ENCODE measurements at regions not wholly inside any gene's neighbourhood (a gene's known extent, or its start where the extent isn't known, plus 50 kb on each side); places are given as distances from the start of the nearest gene placed in this dataset.

GRCh38 chr15:75145027-75145841 lies 56.4 kb upstream of the C15orf39 start:
- Histone ChIP-seq H3K4me3 (no peak overlapping the region), H3K36me3 (no peaks in the 10 kb centered on the region), H3K27ac (replicated peaks in 1 of 4) (no peak overlapping the region), H3K27me3 (no peaks in the 10 kb centered on the region), H3K9me3 (peaks cover 0 to 41% (median 33%) of the 10 kb centered on the region in 4 donors), H3K4me1 (no peaks in the 10 kb centered on the region)
- WGBS = 70% methylated on average over 2 of the region's 7 CpGs
- DNase-seq (ENCODE audit: extremely low spot score) = no peak
- intact Hi-C loops (cut with DNase I) = no loop called here
- no peak for TF ChIP-seq CTCF (IDR thresholded peaks at IDR 0.05)
- no peak for TF ChIP-seq POLR2AphosphoS5 (IDR thresholded peaks at IDR 0.05)
- TF ChIP-seq POLR2A (IDR thresholded peaks at IDR 0.05; ENCODE audit: low read depth) = no peak
- no peak for TF ChIP-seq EP300 (IDR thresholded peaks at IDR 0.05)

- no peak overlapping the region for H3K4me3 ChIP-seq
- no peaks in the 10 kb centered on the region for H3K4me1 ChIP-seq
- 96% methylated on average over 2 of the region's 2 CpGs for WGBS
- intact Hi-C loops (cut with DNase I) = no loop called here
- H3K27ac ChIP-seq (replicated peaks in 1 of 4) = no peak overlapping the region
- no peak for DNase-seq (ENCODE audit: extremely low spot score)
- peaks cover 0 to 27% (median 18%) of the 10 kb centered on the region in 4 donors for H3K9me3 ChIP-seq
- TF ChIP-seq POLR2A (IDR thresholded peaks at IDR 0.05; ENCODE audit: low read depth) = no peak
- no peak for TF ChIP-seq POLR2AphosphoS5 (IDR thresholded peaks at IDR 0.05)
- TF ChIP-seq CTCF (IDR thresholded peaks at IDR 0.05) = no peak
- TF ChIP-seq EP300 (IDR thresholded peaks at IDR 0.05) = no peak
- no peaks in the 10 kb centered on the region for H3K27me3 ChIP-seq
- H3K36me3 ChIP-seq = no peaks in the 10 kb centered on the region
These were observed 53.4 kb upstream of the C15orf39 start for GRCh38 chr15:75148280-75148679.

- Histone ChIP-seq H3K36me3 (no peaks in the 10 kb centered on the region), H3K9me3 (peaks cover 0 to 9% (median under 1%) of the 10 kb centered on the region in 4 donors), H3K27me3 (no peaks in the 10 kb centered on the region), H3K27ac (replicated peaks in 1 of 4) (no peak overlapping the region), H3K4me1 (no peaks in the 10 kb centered on the region), H3K4me3 (no peak overlapping the region)
- no peak for DNase-seq (ENCODE audit: extremely low spot score)
- TF ChIP-seq EP300 (IDR thresholded peaks at IDR 0.05) (no peak), CTCF (IDR thresholded peaks at IDR 0.05) (no peak), POLR2A (IDR thresholded peaks at IDR 0.05; ENCODE audit: low read depth) (no peak)
- intact Hi-C loops (cut with DNase I) = no loop called here
- WGBS = 80% methylated on average over 4 of the region's 4 CpGs
These were observed 51.6 kb upstream of the C15orf39 start for GRCh38 chr15:75149867-75150709.

- peaks cover 0 to 3% (median 0%) of the 10 kb centered on the region in 4 donors for H3K9me3 ChIP-seq
- no peaks in the 10 kb centered on the region for H3K27me3 ChIP-seq
- H3K4me3 ChIP-seq = no peak overlapping the region
- TF ChIP-seq POLR2A (IDR thresholded peaks at IDR 0.05; ENCODE audit: low read depth) (no peak), CTCF (IDR thresholded peaks at IDR 0.05) (no peak), EP300 (IDR thresholded peaks at IDR 0.05) (no peak), POLR2AphosphoS5 (IDR thresholded peaks at IDR 0.05) (no peak)
- WGBS = 60% methylated on average over 5 of the region's 5 CpGs
- no peaks in the 10 kb centered on the region for H3K4me1 ChIP-seq
- no peaks in the 10 kb centered on the region for H3K36me3 ChIP-seq
- no peak overlapping the region for H3K27ac ChIP-seq (replicated peaks in 1 of 4)
- no peak for DNase-seq (ENCODE audit: extremely low spot score)
- intact Hi-C loops (cut with DNase I) = no loop called here
These were observed 50.2 kb upstream of the C15orf39 start for GRCh38 chr15:75151214-75152128.

Small RNA genes lying in the stretch of these regions (small RNA-seq; reads per million reads assigned to genes)
- gene RF00017 = 0 reads per million in 3 donors
- gene RF00601 = 0 reads per million in 3 donors
